ENCODE measurements at regions not wholly inside any gene's neighbourhood (a gene's known extent, or its start where the extent isn't known, plus 50 kb on each side); places are given as distances from the start of the nearest gene placed in this dataset.

- TF ChIP-seq ZNF211 (tag by site-specific recombination; IDR thresholded peaks at IDR 0.05; ENCODE audit: low read depth), result no peak
- TF ChIP-seq CTCF (tag by site-specific recombination; IDR thresholded peaks at IDR 0.05), result no peak
- TF ChIP-seq YY1 (tag by site-specific recombination; IDR thresholded peaks at IDR 0.05), result no peak
These were observed 95.5 kb upstream of the SERP2 start for GRCh38 chr13:44278166-44278565.
